Colonic mucosa (tissue), 4 donors: ENCODE measurements at regions not wholly inside any gene's neighbourhood (a gene's known extent, or its start where the extent isn't known, plus 50 kb on each side); places are given as distances from the start of the nearest gene placed in this dataset.

Source experiments
- DNase-seq: peaks from one replicate; pipeline ENCODE4 v3.0.0-alpha.2; 2020
- H3K27ac ChIP-seq: fragments of 200-600 bp; one replicate; pipeline ENCODE4 v1.8.0; 2021
- H3K27me3 ChIP-seq: fragments of 200-600 bp; one replicate; pipeline ENCODE4 v1.8.0; 2021
- H3K36me3 ChIP-seq: fragments of 200-600 bp; one replicate; pipeline ENCODE4 v1.8.0; 2021
- H3K4me1 ChIP-seq: fragments of 200-600 bp; one replicate; pipeline ENCODE4 v1.8.0; 2021; ENCODE audit warnings: mild to moderate bottlenecking
- H3K4me3 ChIP-seq: fragments of 200-600 bp; one replicate; pipeline ENCODE4 v1.8.0; 2021
- H3K9ac ChIP-seq, 2 donors: one replicate each; pipeline ENCODE4 v1.7.0; 2013; ENCODE audit warnings: control low read depth in 2 of 2, low read depth in 2 of 2, low read length in 2 of 2
- H3K9me3 ChIP-seq: fragments of 200-600 bp; one replicate; pipeline ENCODE4 v1.8.0; 2021
- intact Hi-C: fragments of 100-400 bp; cut with DNase I; formaldehyde crosslinking; loops from one replicate; pipeline ENCODE4 v1.14.1; 2022
- TF ChIP-seq, protein P1 (sequence below): fragments of 200-600 bp; IDR thresholded peaks from one replicate; pipeline ENCODE4 v1.8.0; 2022; ENCODE audit warnings: antibody characterized with exemption, mild to moderate bottlenecking
- donor health status: healthy.
- donor health status: DM: no; HTN: no; CAD: no.
- donor health status: DM: no; HTN: no; CAD: no.

DNA sequence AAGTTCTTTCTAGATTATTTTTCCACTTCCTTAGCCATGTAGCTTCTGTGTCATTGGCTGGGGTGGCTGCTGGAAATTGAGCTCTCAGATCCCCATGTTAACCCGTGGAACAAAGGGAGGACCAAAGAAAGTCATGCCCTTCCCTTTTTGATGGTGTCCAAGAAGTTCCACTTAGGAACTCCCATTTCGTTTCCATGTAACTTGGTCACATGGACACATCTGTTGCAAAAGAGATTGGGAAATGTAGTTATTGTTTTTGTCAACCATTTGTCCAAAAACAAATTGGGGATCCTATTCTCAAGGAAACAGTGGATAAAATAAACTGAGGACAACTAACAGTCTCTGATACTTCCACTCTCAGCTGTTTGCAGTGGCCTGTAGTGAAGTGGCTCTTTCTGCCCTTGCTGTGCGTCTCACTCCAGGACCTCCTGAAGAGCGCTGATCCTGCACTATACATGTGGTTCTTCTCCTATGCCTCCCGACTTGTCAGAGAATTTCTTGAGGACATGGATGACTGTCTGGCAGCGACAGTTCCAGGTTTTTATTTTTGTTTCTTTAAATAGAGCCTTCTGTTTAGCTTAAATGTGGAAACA is 125.3 kb upstream of the LNX1 start:
- Histone ChIP-seq H3K9ac (no peak overlapping the region), H3K36me3 (no peaks in the 10 kb centered on the region), H3K9me3 (no peaks in the 10 kb centered on the region), H3K4me3 (no peak overlapping the region), H3K27me3 (no peaks in the 10 kb centered on the region), H3K27ac (no peak overlapping the region), H3K4me1 (no peaks in the 10 kb centered on the region)
- TF ChIP-seq, protein P1, sequence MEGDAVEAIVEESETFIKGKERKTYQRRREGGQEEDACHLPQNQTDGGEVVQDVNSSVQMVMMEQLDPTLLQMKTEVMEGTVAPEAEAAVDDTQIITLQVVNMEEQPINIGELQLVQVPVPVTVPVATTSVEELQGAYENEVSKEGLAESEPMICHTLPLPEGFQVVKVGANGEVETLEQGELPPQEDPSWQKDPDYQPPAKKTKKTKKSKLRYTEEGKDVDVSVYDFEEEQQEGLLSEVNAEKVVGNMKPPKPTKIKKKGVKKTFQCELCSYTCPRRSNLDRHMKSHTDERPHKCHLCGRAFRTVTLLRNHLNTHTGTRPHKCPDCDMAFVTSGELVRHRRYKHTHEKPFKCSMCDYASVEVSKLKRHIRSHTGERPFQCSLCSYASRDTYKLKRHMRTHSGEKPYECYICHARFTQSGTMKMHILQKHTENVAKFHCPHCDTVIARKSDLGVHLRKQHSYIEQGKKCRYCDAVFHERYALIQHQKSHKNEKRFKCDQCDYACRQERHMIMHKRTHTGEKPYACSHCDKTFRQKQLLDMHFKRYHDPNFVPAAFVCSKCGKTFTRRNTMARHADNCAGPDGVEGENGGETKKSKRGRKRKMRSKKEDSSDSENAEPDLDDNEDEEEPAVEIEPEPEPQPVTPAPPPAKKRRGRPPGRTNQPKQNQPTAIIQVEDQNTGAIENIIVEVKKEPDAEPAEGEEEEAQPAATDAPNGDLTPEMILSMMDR = no peak
- intact Hi-C loops = no loop called here
- DNase-seq = no peak

DNA sequence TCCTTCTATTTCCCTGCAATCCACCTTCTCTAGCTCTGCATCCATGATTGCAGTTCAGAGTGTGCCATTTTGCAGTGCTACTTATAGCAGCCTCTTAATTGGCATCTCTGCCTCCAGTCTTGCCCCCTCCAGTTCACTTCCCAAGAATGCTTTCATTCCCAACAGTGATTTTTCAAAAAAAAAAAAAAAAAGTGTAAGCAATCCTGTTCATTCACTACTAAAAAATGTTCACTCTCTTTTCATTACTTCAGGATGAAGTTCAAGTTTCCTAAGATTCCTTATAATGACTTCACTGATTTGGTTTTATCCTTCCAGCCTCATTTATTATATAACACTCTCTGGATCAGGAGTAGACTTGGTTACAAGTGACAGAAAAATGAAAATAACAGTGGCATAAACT is 124.7 kb upstream of the LNX1 start:
- Histone ChIP-seq H3K36me3 (no peaks in the 10 kb centered on the region), H3K27ac (no peak overlapping the region)

DNA sequence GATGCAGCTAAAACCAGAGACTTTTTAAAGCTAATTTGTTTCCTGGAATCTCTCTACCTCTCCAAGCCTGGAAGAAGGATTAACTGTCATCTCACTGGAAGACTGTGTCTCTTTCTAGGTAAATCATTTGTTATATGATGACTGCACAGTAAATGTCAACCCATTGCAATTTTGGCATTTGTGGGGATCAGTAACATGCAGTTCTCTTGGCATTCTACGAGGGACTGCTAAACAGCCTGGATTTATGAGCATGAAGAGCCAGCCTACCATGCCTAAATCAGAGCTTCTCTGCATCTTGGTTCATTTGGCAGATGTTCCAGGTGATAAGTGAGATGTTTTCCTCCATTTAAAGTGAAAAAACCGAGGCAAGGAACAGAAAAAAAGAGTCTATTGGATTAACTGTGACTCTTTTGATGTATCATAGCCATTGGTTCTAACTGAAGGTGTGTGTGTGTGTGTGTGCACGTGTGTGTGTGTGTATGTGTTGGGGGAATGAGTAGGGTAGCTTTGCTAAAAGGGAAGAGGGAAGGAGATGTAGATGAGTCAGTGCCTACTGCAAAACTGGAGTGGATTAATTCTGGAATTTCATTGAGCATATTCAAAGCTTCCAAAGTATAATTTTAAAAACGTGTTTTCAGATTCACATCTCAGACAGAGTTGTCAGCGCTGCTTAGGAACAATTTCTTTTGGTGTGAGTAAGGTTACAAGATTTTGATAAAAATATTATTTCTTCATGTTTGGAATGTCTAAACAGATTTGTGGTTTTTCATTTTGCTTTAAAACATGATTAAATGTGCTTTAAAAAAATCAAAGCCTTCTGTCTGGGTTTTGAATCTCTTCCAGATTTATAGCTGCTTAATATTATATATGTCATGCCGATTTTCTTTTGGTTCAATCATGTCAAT is 123.2 kb upstream of the LNX1 start:
- intact Hi-C loops = no loop called here
- Histone ChIP-seq H3K36me3 (no peaks in the 10 kb centered on the region), H3K9ac (no peak overlapping the region), H3K27ac (no peak overlapping the region), H3K4me3 (no peak overlapping the region), H3K27me3 (no peaks in the 10 kb centered on the region), H3K4me1 (no peaks in the 10 kb centered on the region), H3K9me3 (no peaks in the 10 kb centered on the region)
- DNase-seq = no peak
- TF ChIP-seq, protein P1 = no peak

More for the DNA sequence above, 124.7 kb upstream of the LNX1 start:
- no peak for DNase-seq
- TF ChIP-seq, protein P1 = no peak
- H3K9ac ChIP-seq = no peak overlapping the region
- H3K9me3 ChIP-seq = no peaks in the 10 kb centered on the region
- H3K27me3 ChIP-seq = no peaks in the 10 kb centered on the region
- no peak overlapping the region for H3K4me3 ChIP-seq
- intact Hi-C loops = no loop called here
- H3K4me1 ChIP-seq = no peaks in the 10 kb centered on the region

DNA sequence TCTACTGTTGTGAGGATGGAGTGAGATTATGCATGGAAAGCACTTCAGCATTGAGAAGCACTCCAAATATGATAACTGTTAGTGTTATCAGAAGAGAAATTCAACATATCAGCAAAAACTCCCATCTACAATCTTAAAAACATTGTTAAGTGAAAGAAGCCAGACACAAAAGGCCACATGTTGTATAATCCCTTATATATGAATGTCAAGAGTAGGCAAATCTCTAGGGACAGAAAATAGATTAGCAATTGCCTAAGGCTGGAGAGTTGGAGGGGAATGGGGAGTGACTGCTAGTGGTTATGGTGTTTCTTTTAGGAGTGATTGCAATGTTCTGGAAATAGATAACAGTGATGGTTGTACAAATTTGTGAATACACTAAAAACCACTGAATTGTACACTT is 122.5 kb upstream of the LNX1 start:
- no peak overlapping the region for H3K4me3 ChIP-seq
- no peaks in the 10 kb centered on the region for H3K36me3 ChIP-seq
- DNase-seq = no peak
- no peak overlapping the region for H3K27ac ChIP-seq
- intact Hi-C loops = no loop called here
- no peaks in the 10 kb centered on the region for H3K27me3 ChIP-seq
- H3K9me3 ChIP-seq = no peaks in the 10 kb centered on the region
- no peak overlapping the region for H3K9ac ChIP-seq
- TF ChIP-seq, protein P1 = no peak
- H3K4me1 ChIP-seq = no peaks in the 10 kb centered on the region

DNA sequence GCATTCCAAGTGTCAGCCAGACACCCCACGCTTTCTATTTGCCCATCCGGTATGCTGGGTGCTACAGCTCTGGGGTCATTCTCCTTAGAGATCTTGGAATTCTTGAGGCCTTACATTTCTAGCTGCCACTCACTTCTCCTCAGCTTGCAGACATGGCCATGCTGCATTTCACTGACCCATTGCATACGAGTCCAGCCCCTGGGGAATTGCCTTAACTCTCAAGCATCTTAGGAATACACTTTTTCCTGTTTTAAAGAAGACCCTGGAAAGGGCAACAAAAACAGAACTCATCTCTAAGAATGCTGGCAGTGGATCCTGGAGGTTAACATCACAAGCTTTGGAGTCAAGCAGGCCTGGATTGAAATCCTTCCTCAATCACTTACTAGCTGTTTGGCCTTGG is 122.0 kb upstream of the LNX1 start:
- Histone ChIP-seq H3K9ac (no peak overlapping the region), H3K4me1 (no peaks in the 10 kb centered on the region), H3K4me3 (no peak overlapping the region), H3K9me3 (no peaks in the 10 kb centered on the region), H3K27me3 (no peaks in the 10 kb centered on the region), H3K36me3 (no peaks in the 10 kb centered on the region), H3K27ac (no peak overlapping the region)
- intact Hi-C loops = no loop called here
- TF ChIP-seq, protein P1 = no peak
- no peak for DNase-seq
